Loucy (cell line): ENCODE measurements at regions not wholly inside any gene's neighbourhood (a gene's known extent, or its start where the extent isn't known, plus 50 kb on each side); places are given as distances from the start of the nearest gene placed in this dataset.

ENCODE experiments used
- EZH2phosphoT487 ChIP-seq: fragments of 200-600 bp; IDR thresholded peaks from 2 replicates; pipeline ENCODE4 v1.6.1; 2018; ENCODE audit warnings: antibody characterized with exemption, mild to moderate bottlenecking, moderate library complexity, borderline replicate concordance
- TF ChIP-seq, protein P1 (sequence below): fragments of 200-600 bp; sonication (generic); conservative IDR thresholded peaks from 2 replicates; pipeline ENCODE4 v1.5.1; 2014; ENCODE audit warnings: mild to moderate bottlenecking, antibody characterized with exemption, low read length

DNA sequence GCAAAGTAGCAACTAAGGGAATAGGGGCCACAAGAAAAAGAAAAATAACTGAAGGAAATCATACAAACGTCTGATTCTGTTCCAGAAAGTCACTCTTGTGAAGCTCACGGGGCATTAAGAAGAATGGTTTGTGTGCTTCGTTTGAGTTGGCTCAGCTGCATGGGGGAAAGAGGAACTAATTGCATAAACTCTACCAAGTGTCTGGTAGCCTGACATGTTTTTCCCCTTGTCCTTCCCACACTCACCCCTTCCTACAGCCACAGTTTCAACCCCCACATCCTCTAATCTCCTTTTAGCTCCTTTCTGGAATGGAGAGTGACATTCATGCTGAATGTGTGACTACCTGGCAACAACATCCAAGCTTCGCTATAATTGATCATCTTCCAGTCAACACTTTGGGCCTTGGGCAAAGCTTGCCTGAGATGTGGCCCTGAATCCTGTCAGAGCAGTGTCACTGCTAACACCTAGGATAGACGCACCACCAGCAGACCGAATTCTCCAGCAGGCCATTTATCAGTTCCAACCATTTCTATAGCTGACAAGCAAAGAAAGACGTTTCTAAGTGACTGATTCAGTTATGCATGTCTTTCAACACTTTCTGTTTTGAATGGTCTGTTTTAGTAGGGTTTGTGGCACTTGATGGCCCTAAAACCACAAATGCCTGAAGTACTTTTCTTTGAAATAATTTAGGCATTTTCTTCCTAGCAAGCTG is 439.6 kb downstream of the TTLL7 start:
- TF ChIP-seq, protein P1, sequence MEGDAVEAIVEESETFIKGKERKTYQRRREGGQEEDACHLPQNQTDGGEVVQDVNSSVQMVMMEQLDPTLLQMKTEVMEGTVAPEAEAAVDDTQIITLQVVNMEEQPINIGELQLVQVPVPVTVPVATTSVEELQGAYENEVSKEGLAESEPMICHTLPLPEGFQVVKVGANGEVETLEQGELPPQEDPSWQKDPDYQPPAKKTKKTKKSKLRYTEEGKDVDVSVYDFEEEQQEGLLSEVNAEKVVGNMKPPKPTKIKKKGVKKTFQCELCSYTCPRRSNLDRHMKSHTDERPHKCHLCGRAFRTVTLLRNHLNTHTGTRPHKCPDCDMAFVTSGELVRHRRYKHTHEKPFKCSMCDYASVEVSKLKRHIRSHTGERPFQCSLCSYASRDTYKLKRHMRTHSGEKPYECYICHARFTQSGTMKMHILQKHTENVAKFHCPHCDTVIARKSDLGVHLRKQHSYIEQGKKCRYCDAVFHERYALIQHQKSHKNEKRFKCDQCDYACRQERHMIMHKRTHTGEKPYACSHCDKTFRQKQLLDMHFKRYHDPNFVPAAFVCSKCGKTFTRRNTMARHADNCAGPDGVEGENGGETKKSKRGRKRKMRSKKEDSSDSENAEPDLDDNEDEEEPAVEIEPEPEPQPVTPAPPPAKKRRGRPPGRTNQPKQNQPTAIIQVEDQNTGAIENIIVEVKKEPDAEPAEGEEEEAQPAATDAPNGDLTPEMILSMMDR: no peak
- no peak for TF ChIP-seq EZH2phosphoT487
